ENCODE measurements at regions not wholly inside any gene's neighbourhood (a gene's known extent, or its start where the extent isn't known, plus 50 kb on each side); places are given as distances from the start of the nearest gene placed in this dataset.

GRCh38 chr15:27642981-27643380 lies 456.1 kb downstream of the OCA2 start:
- Histone ChIP-seq H3K9me3 (ENCODE audit: control insufficient read depth, low read depth, low read length) (no peaks in the 10 kb centered on the region), H3K23me2 (ENCODE audit: insufficient read length, low read depth, low read length, poor library complexity, severe bottlenecking) (peaks cover 2% of the 10 kb centered on the region), H3K27me3 (ENCODE audit: insufficient read depth, low read length) (no peaks in the 10 kb centered on the region), H3K4ac (ENCODE audit: low read depth, low read length) (no peak overlapping the region), H4K5ac (ENCODE audit: insufficient read length, low read depth, low read length) (no peak overlapping the region), H2AFZ (ENCODE audit: low read length) (no peak overlapping the region), H2BK12ac (ENCODE audit: insufficient read length, low read depth, low read length) (no peak overlapping the region), H3K14ac (ENCODE audit: insufficient read depth, low read length) (no peak overlapping the region), H2BK15ac (ENCODE audit: low read depth, low read length) (no peak overlapping the region), H2AK5ac (ENCODE audit: insufficient read length, low read length) (no peak overlapping the region), H2BK5ac (ENCODE audit: insufficient read length, low read length) (no peak overlapping the region), H3K79me2 (ENCODE audit: insufficient read depth, low read length) (no peaks in the 10 kb centered on the region), H3T11ph (ENCODE audit: low read length) (no peak overlapping the region), H3K27ac (ENCODE audit: insufficient read length, low read depth, low read length) (no peak overlapping the region), H3K56ac (ENCODE audit: insufficient read length, low read depth, low read length) (no peak overlapping the region), H2BK20ac (ENCODE audit: low read depth, low read length, poor library complexity, severe bottlenecking) (no peak overlapping the region), H3K4me1 (ENCODE audit: insufficient read depth, low read length) (peaks cover 4% of the 10 kb centered on the region; the same call in 1 of the 2 replicates), H3K4me2 (ENCODE audit: insufficient read depth, insufficient read length, low read length) (no peak overlapping the region), H3K79me1 (ENCODE audit: insufficient read depth, low read depth, low read length, poor library complexity, severe bottlenecking) (no peaks in the 10 kb centered on the region), H3K9ac (ENCODE audit: extremely low read depth, insufficient read length, low read length) (no peak overlapping the region), H4K91ac (ENCODE audit: insufficient read length, low read depth, low read length) (no peak overlapping the region), H4K8ac (replicated peaks; ENCODE audit: insufficient read length, low read depth, low read length) (no peak overlapping the region), H2BK120ac (ENCODE audit: low read depth, low read length, poor library complexity, severe bottlenecking) (no peak overlapping the region), H3K18ac (ENCODE audit: insufficient read length, low read depth, low read length) (no peak overlapping the region), H3K23ac (ENCODE audit: insufficient read length, low read depth, low read length) (no peak overlapping the region), H4K20me1 (ENCODE audit: control insufficient read depth, insufficient read depth, insufficient read length) (no peaks in the 10 kb centered on the region)
- Mint-ChIP-seq H3K9me3 (peaks cover 12 to 14% of the 10 kb centered on the region in 2 experiments), H3K27me3 (ENCODE audit: low read depth) (no peaks in the 10 kb centered on the region; the same call in 1 of the 2 replicates), H3K27ac (no peak overlapping the region), H3K4me3 (no peak overlapping the region), H3K36me3 (ENCODE audit: insufficient read depth in 1 of 3, low read depth in 3 of 3) (peaks cover 0 to 7% (median 2%) of the 10 kb centered on the region in 3 experiments; a peak in 3 of 7 replicates), H3K4me1 (peaks cover 30% of the 10 kb centered on the region in 2 experiments)
- TF ChIP-seq, protein P1, sequence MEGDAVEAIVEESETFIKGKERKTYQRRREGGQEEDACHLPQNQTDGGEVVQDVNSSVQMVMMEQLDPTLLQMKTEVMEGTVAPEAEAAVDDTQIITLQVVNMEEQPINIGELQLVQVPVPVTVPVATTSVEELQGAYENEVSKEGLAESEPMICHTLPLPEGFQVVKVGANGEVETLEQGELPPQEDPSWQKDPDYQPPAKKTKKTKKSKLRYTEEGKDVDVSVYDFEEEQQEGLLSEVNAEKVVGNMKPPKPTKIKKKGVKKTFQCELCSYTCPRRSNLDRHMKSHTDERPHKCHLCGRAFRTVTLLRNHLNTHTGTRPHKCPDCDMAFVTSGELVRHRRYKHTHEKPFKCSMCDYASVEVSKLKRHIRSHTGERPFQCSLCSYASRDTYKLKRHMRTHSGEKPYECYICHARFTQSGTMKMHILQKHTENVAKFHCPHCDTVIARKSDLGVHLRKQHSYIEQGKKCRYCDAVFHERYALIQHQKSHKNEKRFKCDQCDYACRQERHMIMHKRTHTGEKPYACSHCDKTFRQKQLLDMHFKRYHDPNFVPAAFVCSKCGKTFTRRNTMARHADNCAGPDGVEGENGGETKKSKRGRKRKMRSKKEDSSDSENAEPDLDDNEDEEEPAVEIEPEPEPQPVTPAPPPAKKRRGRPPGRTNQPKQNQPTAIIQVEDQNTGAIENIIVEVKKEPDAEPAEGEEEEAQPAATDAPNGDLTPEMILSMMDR (conservative IDR thresholded peaks at IDR 0.05), result no peak
- WGBS (ENCODE audit: extremely low coverage, insufficient read length, low lambda C conversion rate), result no CpG with 5 or more reads among the region's 1 CpG
- DNase-seq, result no peak
